Spleen (tissue), 11 donors: ENCODE measurements at regions not wholly inside any gene's neighbourhood (a gene's known extent, or its start where the extent isn't known, plus 50 kb on each side); places are given as distances from the start of the nearest gene placed in this dataset.
"Not testable (repeated sequence)": the region's sequence is repeated elsewhere in the genome, so short reads cannot be mapped to it uniquely, and the experiment has no call there.

Source experiments
- DNase-seq: peaks from one replicate; pipeline ENCODE4 v3.0.0-alpha.2; 2020
- H3K27ac ChIP-seq, 8 donors: fragments of 200-600 bp; sonication (generic) in 7 of 8; 1 replicate in 4 of 8; 2 replicates in 4 of 8; pipeline versions ENCODE4 v1.5.0 to v1.8.0; 2016 to 2021; ENCODE audit warnings: inconsistent platforms in 4 of 8, mild to moderate bottlenecking in 4 of 8, moderate library complexity in 1 of 8
- H3K27me3 ChIP-seq, 7 donors: fragments of 200-600 bp; sonication (generic) in 6 of 7; replicated peaks in 1 of 7; 1 replicate in 4 of 7; 2 replicates in 3 of 7; pipeline versions ENCODE4 v1.5.0 to v1.8.0; 2016 to 2021; ENCODE audit warnings: inconsistent platforms in 3 of 7, mild to moderate bottlenecking in 1 of 7
- H3K36me3 ChIP-seq, 6 donors: fragments of 200-600 bp; sonication (generic) in 5 of 6; 1 replicate in 4 of 6; 2 replicates in 2 of 6; pipeline versions ENCODE4 v1.5.0 to v1.8.0; 2016 to 2021; ENCODE audit warnings: inconsistent platforms in 2 of 6
- H3K4me1 ChIP-seq, 6 donors: fragments of 200-600 bp; sonication (generic) in 5 of 6; 1 replicate in 3 of 6; 2 replicates in 3 of 6; pipeline versions ENCODE4 v1.5.0 to v1.8.0; 2016 to 2021; ENCODE audit warnings: inconsistent platforms in 3 of 6
- H3K4me3 ChIP-seq, 8 donors: fragments of 200-600 bp; sonication (generic) in 7 of 8; 1 replicate in 4 of 8; 2 replicates in 4 of 8; pipeline versions ENCODE4 v1.5.0 to v1.8.0; 2016 to 2021; ENCODE audit warnings: inconsistent platforms in 4 of 8, mild to moderate bottlenecking in 4 of 8, moderate library complexity in 2 of 8
- H3K9me3 ChIP-seq, 8 donors: fragments of 200-600 bp; sonication (generic) in 7 of 8; 1 replicate in 4 of 8; 2 replicates in 4 of 8; pipeline versions ENCODE4 v1.5.0 to v1.8.0; 2016 to 2021; ENCODE audit warnings: inconsistent platforms in 4 of 8
- CTCF ChIP-seq, 11 experiments: fragments of 200-600 bp in 7 of 11; fragments of 450-650 bp in 4 of 11; sonication (generic) in 4 of 11; IDR thresholded peaks in 8 of 11; conservative IDR thresholded peaks in 3 of 11; 1 replicate in 7 of 11; 2 replicates in 4 of 11; pipeline versions ENCODE4 v1.4.0 to v1.8.0; 2016 to 2021; ENCODE audit warnings: antibody characterized with exemption in 11 of 11, inconsistent platforms in 4 of 11, mild to moderate bottlenecking in 1 of 11
- POLR2A ChIP-seq, 3 donors: fragments of 450-650 bp; IDR thresholded peaks; one replicate each; pipeline ENCODE4 v1.5.1; 2017; ENCODE audit warnings: antibody characterized with exemption in 3 of 3, mild to moderate bottlenecking in 1 of 3
- POLR2AphosphoS5 ChIP-seq, 3 donors: sonication (generic); formaldehyde crosslinking; IDR thresholded peaks; one replicate each; pipeline ENCODE4 v1.5.1; 2017; ENCODE audit warnings: antibody characterized with exemption in 3 of 3
- WGBS, 5 donors: extraction: QIAGEN DNeasy Blood & Tissue Kit in 3 of 5; methylation state at CpG; one replicate each; pipeline versions ENCODE4 v1.1.5 to v1.1.7; 2013 to 2018; 5-methylcytosine and 5-hydroxymethylcytosine counted together
- intact Hi-C: fragments of 100-400 bp; cut with DNase I; formaldehyde crosslinking; loops from one replicate; pipeline ENCODE4 v1.15.0; 2023; ENCODE audit warnings: low total_unique reads
- donor health status: healthy with polysubstance abuse.
- donor health status: DM: no; HTN: no; CAD: no; lungs with moderate emphysema.
- donor health status: DM: no; HTN: no; CAD: no.
- donor health status: Bipolar disorder and iron deficiency.
- donor health status: healthy.
- donor health status: DM: no; HTN: no; CAD: no.
- donor health status: DM: yes; HTN: yes; CAD: no.

DNA sequence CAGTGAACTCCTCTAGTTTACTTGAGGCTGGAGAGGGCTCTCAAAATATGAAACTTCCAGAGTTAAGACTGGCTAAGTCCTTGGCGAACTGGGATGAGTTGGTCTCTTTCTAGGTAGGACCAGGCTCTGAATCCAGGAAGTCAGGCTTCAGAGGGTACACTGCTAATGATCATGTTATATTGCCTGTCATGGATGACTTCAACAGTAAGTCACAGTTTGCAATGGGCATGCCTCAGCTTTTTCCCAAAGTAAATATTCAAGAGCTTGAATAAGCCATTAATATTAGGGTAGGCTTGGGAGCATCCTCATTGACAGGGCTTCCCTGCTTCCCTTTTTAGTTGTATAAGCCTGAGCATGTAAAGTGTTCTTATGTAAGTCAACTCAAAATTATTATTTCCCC is 61.7 kb upstream of the PTHLH start:
- intact Hi-C loops: no loop called here
- Histone ChIP-seq H3K27ac (no peak overlapping the region), H3K4me1 (no peaks in the 10 kb centered on the region), H3K4me3 (no peak overlapping the region), H3K9me3 (no peaks in the 10 kb centered on the region), H3K27me3 (no peaks in the 10 kb centered on the region), H3K36me3 (no peaks in the 10 kb centered on the region)
- TF ChIP-seq CTCF (IDR thresholded peaks at IDR 0.05 in 8 of 11, conservative IDR thresholded peaks at IDR 0.05 in 3 of 11) (no peak), POLR2AphosphoS5 (IDR thresholded peaks at IDR 0.05) (no peak), POLR2A (IDR thresholded peaks at IDR 0.05) (no peak)
- no peak for DNase-seq
- WGBS, 5 donors: 75 to 96% (median 89%) methylated on average over 1 of the region's 1 CpG

DNA sequence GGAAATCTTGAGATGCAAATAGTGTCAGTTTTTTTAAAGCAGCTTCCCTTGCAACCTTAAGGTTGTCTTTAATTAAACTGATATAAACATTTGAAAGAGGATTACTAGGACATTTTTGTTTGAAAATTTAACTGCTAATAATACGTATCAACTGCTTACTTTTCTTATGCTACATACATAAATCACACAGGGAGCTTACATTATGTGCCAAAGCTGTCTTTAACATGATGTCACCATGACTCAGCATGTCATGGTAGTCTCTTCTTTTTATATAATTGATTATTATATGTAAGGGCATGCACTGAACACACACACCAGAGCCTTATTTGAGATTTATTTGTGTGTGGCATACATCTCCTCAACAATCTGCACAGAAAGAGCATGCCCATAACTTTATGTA is 63.0 kb upstream of the PTHLH start:
- TF ChIP-seq POLR2A (IDR thresholded peaks at IDR 0.05): no peak
- no peak for TF ChIP-seq CTCF (IDR thresholded peaks at IDR 0.05 in 8 of 11, conservative IDR thresholded peaks at IDR 0.05 in 3 of 11)
- TF ChIP-seq POLR2AphosphoS5 (IDR thresholded peaks at IDR 0.05): no peak
- DNase-seq: no peak
- H3K27ac ChIP-seq: no peak overlapping the region
- no peaks in the 10 kb centered on the region for H3K9me3 ChIP-seq
- H3K4me1 ChIP-seq: no peaks in the 10 kb centered on the region
- H3K27me3 ChIP-seq: no peaks in the 10 kb centered on the region
- intact Hi-C loops: no loop called here
- 59 to 82% (median 79%) methylated on average over 1 of the region's 1 CpG for WGBS, 5 donors
- no peak overlapping the region for H3K4me3 ChIP-seq
- no peaks in the 10 kb centered on the region for H3K36me3 ChIP-seq

- Histone ChIP-seq H3K4me1 (no peaks in the 10 kb centered on the region), H3K36me3 (no peaks in the 10 kb centered on the region), H3K4me3 (no peak overlapping the region), H3K27ac (no peak overlapping the region), H3K27me3 (no peaks in the 10 kb centered on the region), H3K9me3 (no peaks in the 10 kb centered on the region)
- intact Hi-C loops: no loop called here
- TF ChIP-seq POLR2AphosphoS5 (IDR thresholded peaks at IDR 0.05): no peak
- TF ChIP-seq POLR2A (IDR thresholded peaks at IDR 0.05): no peak
- no peak for TF ChIP-seq CTCF (IDR thresholded peaks at IDR 0.05 in 8 of 11, conservative IDR thresholded peaks at IDR 0.05 in 3 of 11)
- 87 to 95% (median 91%) methylated on average over 3 of the region's 3 CpGs for WGBS, 5 donors
- no peak for DNase-seq
These were observed 64.4 kb upstream of the PTHLH start for GRCh38 chr12:28036940-28037339.

GRCh38 chr12:28040246-28040645 is 67.7 kb upstream of the PTHLH start:
- no peak for DNase-seq
- no peak overlapping the region for H3K27ac ChIP-seq
- WGBS, 5 donors: 78 to 94% (median 84%) methylated on average over 2 of the region's 2 CpGs
- H3K9me3 ChIP-seq: peaks cover 0 to 5% (median 0%) of the 10 kb centered on the region in 8 donors
- no peaks in the 10 kb centered on the region for H3K36me3 ChIP-seq
- H3K27me3 ChIP-seq: no peaks in the 10 kb centered on the region
- no peak for TF ChIP-seq CTCF (IDR thresholded peaks at IDR 0.05 in 8 of 11, conservative IDR thresholded peaks at IDR 0.05 in 3 of 11)
- TF ChIP-seq POLR2AphosphoS5 (IDR thresholded peaks at IDR 0.05): no peak
- TF ChIP-seq POLR2A (IDR thresholded peaks at IDR 0.05): no peak
- H3K4me3 ChIP-seq: no peak overlapping the region
- intact Hi-C loops: no loop called here
- no peaks in the 10 kb centered on the region for H3K4me1 ChIP-seq

GRCh38 chr12:28046600-28046999 is 74.1 kb upstream of the PTHLH start:
- 81 to 98% (median 91%) methylated on average over 3 of the region's 3 CpGs for WGBS, 5 donors
- H3K36me3 ChIP-seq, H3K27me3 ChIP-seq, H3K27ac ChIP-seq, DNase-seq, intact Hi-C loops, H3K4me1 ChIP-seq, H3K4me3 ChIP-seq: not testable (repeated sequence)
- peaks cover 0 to 11% (median 0%) of the 10 kb centered on the region in 8 donors for H3K9me3 ChIP-seq
